GM18951 (cell line): ENCODE measurements at regions not wholly inside any gene's neighbourhood (a gene's known extent, or its start where the extent isn't known, plus 50 kb on each side); places are given as distances from the start of the nearest gene placed in this dataset.

Experiments used
- POLR2A ChIP-seq: IDR thresholded peaks from 4 replicates; pipeline ENCODE4 v1.6.1; 2011; ENCODE audit warnings: mild to moderate bottlenecking; ENCODE audit not compliant: insufficient read length, insufficient read depth; ENCODE audit errors: extremely low read depth
- in situ Hi-C: fragments of 300-500 bp; cut with MboI; formaldehyde crosslinking; loops from one replicate; pipeline ENCODE4 v1.12.0; 2022; ENCODE audit warnings: low sequenced_read_pairs, mixed read lengths, inconsistent platforms; ENCODE audit not compliant: unreplicated experiment

DNA sequence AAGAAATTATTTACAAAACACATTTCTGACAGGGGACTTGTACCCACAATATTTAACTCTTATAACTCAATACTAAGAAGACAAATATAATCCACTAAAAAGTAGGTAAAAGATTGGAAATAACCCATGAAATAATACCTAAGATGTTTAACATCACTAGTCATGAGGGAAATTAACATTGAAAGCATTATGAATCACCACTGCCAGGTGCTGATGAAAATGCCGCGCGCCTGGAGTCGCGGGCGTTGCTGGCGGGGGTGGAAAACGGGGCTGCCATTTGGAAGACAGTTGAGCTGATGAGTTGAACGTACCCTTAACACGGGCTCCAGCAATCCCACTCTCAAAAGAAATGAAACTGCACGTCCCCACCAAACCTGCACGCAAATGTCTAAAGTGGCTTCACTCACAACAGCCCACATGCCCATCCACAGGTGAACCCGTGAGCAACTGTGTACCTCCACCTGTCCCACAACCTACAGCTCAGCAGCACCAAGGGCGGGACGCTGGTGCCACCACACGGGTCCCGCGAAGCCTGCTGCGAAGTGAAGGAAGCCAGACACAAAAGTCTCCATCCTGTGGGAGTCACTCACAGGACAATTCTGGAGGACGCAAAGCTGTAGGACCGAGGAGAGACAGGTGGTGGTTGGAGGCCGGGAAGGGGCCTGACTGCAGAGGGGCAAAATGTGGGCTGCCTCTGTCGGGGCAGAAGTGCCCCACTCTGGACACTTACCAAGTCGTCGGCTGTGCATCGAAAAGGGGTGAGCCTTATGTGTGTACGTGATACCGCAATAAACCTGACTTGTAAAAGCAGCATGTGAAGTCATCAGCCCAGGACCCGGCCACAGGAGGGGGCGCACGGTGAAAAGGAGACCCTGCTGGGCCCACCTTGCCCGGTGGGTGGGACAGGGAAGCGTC is 199.5 kb upstream of the ZNF469 start:
- in situ Hi-C loops, result loop anchor here (25.0 kb wide), 1 partner anchor 379 kb away; the partner anchor contains the start of gene ZC3H18

DNA sequence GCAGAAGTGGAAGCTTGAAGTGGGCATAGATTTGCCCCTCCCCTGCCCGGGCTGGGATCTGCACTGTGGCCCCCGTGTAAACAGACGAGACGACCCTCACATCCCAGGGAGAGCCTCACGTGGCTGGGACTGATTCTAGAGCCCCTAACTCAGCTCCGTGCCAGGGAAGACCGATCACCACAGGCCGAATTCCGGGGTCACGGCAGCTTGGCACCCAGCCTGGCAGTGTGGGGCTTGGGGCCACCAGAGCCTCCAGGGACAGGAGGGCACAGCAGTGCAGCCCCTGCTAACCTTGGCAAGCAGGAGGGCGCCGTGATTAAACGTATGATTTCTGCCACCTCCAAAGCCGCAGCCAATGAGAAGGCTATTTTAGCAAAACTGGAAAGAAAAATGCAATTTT is 198.7 kb upstream of the ZNF469 start:
- in situ Hi-C loops, result loop anchor here (25.0 kb wide), 1 partner anchor 378 kb away; the partner anchor contains the start of gene ZC3H18

DNA sequence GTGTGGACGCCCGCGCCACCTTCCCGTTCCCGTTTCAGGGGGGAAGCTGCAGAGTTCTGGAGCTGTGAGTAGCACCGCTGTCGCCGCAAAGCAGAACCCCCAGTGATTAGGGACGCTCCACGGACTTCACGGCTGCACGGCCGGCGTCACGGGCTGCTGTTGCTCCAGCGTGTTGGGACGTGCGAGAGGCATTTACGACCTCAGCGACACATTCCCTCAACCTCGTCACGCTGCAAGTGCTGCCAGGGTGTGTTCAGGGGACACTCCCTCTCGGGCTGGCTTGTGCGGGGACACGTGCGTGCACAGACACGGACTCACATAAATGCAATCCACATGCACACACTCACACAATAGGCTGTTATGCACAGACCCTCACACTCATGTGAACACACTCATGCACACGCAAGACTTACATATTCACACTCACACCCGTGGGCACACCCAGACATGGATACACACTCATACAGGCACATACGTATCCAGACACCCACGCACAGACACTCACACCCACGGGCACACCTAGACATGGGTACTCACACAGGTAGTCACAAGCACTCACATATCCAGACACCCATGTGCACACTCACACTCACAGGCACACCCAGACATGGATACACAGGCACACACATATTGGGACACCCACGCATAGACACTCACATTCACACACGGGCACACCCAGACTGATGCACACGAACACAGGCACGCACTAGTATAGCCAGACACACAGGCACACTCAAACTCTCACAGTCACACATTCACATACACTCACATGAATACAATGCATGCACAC is 198.0 kb upstream of the ZNF469 start:
- in situ Hi-C loops, result loop anchor here (25.0 kb wide), 1 partner anchor 378 kb away; the partner anchor contains the start of gene ZC3H18

DNA sequence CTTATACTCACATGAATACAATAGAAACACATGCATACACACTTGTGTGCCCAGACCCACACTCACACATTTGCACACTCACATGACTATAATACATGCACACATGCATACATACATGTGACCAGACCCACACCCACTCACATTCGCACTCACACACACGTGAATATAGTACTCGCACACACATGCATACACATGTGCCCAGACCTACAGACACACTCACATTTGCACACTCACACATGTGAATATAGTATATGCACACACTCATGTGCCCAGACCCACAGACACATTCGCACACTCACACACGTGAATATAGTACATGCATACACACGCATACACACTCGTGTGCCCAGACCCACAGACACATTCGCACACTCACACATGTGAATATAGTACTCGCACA is 197.4 kb upstream of the ZNF469 start:
- in situ Hi-C loops, result loop anchor here (25.0 kb wide), 1 partner anchor 377 kb away; the partner anchor contains the start of gene ZC3H18

DNA sequence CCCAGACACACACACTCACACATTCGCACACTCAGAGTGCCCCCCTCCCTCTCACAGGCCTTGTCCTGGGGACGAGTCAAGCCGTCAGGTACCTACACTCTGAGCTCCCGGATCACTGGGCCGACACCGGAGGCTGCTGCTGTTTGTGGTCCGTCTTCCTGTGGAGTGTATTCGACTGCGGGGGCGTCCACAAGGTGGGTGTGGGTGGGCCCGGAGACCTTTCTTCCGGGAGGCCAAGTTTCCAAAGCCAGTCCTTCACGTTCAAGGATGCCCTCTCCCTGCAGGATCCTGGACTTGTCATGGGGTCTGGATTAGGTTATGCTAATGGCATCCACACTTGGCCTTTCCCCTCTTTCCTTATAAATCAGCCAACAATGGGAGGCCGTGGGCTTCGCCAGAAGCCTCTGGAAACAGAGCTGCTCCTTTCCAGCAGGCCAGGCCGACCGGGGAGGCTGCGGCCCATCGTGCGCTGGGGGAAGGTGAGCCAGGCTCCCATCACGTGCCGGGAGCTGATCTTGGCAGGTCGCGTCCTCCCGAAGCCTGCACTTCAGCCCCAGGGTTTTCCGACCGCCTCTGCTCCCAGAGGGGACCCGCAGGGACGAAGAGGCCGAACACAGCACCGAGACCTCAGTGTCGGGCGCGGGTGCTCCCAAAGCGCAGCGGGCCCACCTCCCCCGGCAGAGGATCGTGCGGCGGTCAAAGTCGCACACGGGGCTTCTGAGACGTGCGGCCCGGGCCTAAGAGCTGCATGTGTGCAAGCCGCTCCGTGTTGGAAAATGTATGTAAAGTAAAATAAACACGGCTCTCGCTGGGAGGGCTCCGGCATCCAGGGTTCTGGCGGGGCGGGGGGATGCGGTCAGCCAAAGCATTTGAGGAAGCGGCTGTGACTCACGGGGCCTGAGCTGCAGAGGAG is 196.5 kb upstream of the ZNF469 start:
- in situ Hi-C loops, result loop anchor here (25.0 kb wide), 1 partner anchor 376 kb away; the partner anchor contains the start of gene ZC3H18

DNA sequence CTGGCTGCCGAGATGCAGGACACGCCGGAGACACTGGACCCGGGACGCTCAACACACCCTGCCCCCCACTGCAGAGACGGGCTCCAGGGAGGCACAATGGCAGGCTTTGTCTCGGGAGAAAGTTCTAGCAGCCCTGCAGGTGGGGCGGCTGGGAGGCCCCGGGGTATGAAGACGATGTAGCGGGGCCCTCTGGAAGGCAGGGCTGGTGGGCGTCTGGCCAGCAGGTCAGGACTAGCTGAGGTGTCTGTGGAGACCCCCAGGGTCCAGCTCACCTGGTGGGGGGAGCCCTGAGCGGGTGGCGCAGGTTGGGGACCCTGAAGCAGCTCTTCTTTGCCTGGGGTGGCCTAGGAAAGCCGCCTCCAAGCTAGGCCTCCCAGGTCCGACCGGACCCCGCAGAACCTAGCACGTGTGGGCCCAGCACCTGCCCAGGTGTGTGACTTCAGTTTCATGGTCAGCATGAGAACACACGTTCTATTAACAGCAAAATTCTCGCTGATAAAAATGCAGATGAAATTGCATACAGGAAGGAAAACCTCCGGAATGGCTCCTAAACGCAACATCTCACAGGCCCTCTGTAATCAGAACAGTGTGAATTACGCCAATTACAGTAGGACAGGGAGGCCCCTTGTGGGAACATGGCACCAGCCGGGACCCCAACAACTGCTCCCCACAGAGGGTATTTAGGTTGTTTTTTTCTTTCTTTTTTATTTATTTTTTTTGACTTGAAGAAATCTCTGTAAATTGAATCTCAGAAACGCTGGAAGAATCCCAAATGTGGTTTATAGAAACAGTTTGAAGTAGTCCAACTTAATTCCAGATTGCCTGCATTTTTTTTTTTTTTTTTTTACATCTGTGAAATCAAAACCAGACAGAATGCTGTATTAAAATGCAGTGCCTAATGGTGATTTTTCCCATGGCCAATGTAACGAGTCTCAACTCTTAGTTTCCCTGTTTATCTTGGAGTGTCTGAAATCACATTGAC is 195.6 kb upstream of the ZNF469 start:
- in situ Hi-C loops, result loop anchor here (25.0 kb wide), 1 partner anchor 375 kb away; the partner anchor contains the start of gene ZC3H18

DNA sequence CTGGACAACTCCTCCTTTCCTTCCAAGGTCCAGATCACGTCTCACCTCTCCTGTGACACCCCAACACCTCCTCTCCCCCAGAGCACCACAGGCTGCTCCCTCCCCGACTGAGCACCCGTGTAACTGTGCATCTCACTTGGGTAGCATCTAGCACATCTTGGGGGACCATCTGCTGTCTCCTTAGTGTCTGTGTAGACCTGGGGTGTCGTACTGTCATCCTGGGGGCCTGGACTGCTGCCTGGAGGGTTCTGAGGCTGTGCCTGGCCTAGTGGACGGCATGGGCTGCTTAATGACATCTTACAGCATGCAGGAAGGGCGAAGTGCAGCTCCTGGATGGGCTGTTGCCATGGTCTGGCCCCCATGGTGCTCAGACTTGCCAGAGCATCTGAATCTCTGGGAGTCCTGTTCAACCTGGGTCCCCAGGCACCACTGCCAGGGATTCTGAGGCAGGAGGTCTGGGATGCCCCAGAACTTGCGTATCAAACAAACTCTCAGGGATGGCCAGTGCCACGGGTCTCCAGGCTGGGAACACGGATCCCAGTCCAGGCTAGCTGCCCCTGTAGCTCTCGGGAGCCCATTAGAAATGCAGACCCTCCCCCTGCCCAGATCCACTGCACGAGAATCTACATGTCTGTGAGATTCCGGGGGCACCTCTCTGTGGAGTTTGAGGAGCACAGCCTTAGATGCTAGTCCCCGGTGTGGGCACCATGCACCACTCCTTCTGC is 194.4 kb upstream of the ZNF469 start:
- in situ Hi-C loops, result loop anchor here (25.0 kb wide), 1 partner anchor 374 kb away; the partner anchor contains the start of gene ZC3H18

DNA sequence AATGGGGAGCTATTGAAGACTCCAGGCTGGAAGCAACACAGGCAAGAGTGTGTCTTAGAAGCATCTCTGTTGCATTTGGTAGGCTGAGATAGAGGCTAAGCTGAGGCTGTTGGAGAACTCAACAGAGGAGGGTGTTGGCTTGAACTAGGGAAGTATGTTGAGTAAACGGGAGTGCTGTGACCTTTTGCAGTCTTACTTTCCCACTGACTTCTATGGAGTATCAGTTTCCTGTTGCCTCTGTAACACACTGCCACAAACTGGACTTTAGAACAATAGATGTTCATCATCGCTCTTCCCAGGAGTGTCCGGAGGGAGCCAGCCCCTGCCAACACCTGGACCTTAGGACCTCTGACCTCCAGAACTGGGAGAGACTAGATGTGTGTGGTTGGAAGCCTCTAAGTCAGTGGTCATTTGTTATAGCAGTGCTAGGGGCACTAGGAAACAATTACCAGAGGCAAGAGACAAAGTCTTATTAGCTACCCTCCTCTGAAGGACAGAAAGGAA is 192.1 kb upstream of the ZNF469 start:
- in situ Hi-C loops, result loop anchor here (25.0 kb wide), 1 partner anchor 372 kb away; the partner anchor contains the start of gene ZC3H18

DNA sequence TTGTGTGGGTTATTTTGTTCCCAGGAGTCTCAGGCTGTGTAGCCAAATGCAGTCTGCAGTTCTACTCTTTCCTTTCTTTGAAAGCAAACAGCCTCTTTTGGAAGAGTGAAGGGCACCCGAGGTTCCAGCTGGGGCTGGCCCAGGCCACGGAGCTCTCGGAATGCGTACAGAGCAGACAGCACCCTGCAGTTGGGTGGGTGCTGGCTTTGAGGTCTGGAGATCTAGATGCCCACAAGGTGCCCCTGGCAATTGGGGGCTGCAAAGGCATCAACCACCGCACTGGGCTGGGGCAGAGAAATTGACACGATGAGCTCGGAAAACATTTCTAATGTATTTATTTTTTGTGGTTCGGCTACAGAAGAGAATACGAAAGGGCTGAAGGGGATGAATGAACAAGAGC is 191.6 kb upstream of the ZNF469 start:
- in situ Hi-C loops, result loop anchor here (25.0 kb wide), 1 partner anchor 371 kb away; the partner anchor contains the start of gene ZC3H18

DNA sequence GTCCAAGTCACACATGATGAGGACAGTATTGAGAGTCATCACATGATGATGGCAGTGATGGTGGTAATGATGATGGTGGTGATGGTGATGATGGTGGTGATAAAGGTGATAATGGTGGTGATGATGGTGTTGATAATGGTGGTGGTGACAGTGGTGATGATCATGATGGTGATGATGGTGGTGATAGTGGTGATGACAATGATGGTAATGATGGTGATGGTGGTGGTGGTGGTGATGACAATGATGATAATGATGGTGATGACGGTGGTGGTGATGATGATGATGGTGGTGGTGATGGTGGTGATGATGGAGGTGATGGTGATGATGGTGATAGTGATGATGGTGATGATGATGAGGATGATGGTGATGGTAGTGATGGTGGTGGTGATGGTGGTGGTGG is 190.2 kb upstream of the ZNF469 start:
- in situ Hi-C loops, result loop anchor here (25.0 kb wide), 1 partner anchor 370 kb away; the partner anchor contains the start of gene ZC3H18
- TF ChIP-seq POLR2A, result no peak

DNA sequence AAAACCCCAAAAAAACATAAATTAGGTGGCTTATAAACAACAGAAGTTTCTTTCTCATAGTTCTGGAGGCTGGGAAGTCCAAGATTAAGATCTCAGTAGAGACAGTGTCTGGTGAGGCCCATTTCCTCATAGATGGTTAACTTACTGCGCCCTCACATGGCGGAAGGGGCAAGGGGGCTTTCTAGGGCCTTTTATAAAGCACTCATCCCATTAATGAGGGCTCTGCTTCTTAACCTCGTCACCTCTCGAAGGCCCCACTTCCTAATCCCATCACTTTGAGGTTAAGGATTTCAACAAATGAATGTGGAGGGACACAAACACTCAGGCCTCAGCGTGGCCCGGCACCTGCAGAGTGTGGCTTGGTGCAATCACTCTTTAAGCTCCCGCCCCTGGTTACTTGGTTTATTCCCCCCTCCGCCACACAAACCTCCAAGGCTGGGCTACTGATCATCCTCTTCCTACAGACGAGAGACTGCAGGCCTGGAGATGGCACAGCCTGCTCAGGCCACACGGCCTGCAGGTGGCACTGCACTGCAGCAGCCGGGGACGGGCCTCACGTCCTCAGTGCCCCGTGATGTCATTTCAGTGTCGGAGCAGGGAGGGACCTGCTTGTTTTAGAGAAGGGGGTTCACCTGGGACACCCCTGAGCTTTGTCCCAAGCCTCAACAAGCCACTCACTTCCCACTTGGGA is 188.9 kb upstream of the ZNF469 start:
- in situ Hi-C loops, result loop anchor here (25.0 kb wide), 1 partner anchor 368 kb away; the partner anchor contains the start of gene ZC3H18
